ENCODE measurements at regions not wholly inside any gene's neighbourhood (a gene's known extent, or its start where the extent isn't known, plus 50 kb on each side); places are given as distances from the start of the nearest gene placed in this dataset.
"Not testable (repeated sequence)": the region's sequence is repeated elsewhere in the genome, so short reads cannot be mapped to it uniquely, and the experiment has no call there.

GRCh38 chr7:49618028-49618427, 155.4 kb upstream of the VWC2 start:
- DNase-seq = no peak

GRCh38 chr7:49623943-49624342, 149.5 kb upstream of the VWC2 start:
- no peak for DNase-seq

- DNase-seq = no peak
Measured at GRCh38 chr7:49624611-49625010, 148.8 kb upstream of the VWC2 start.

- no peak for DNase-seq
Measured at GRCh38 chr7:49630513-49630912, 142.9 kb upstream of the VWC2 start.

- DNase-seq = no peak
Measured at GRCh38 chr7:49631071-49631815, 142.2 kb upstream of the VWC2 start.

- no peak for DNase-seq
Measured at GRCh38 chr7:49631960-49632359, 141.5 kb upstream of the VWC2 start.

- no peak for DNase-seq
Measured at GRCh38 chr7:49635800-49636199, 137.6 kb upstream of the VWC2 start.

- no peak for DNase-seq
Measured at GRCh38 chr7:49636400-49636799, 137.0 kb upstream of the VWC2 start.

GRCh38 chr7:49638166-49638565, 135.3 kb upstream of the VWC2 start:
- no peak for DNase-seq

- DNase-seq = no peak
Measured at GRCh38 chr7:49639068-49639593, 134.3 kb upstream of the VWC2 start.

GRCh38 chr7:49639808-49640207, 133.6 kb upstream of the VWC2 start:
- no peak for DNase-seq

- DNase-seq = no peak
Measured at GRCh38 chr7:49643321-49643720, 130.1 kb upstream of the VWC2 start.

- DNase-seq = no peak
Measured at GRCh38 chr7:49643736-49644135, 129.7 kb upstream of the VWC2 start.

GRCh38 chr7:49644396-49645166, 128.9 kb upstream of the VWC2 start:
- no peak for DNase-seq

- no peak for DNase-seq
Measured at GRCh38 chr7:49645296-49645695, 128.1 kb upstream of the VWC2 start.

- no peak for DNase-seq
Measured at GRCh38 chr7:49660170-49660783, 113.2 kb upstream of the VWC2 start.

- no peak for DNase-seq
Measured at GRCh38 chr7:49660976-49661375, 112.5 kb upstream of the VWC2 start.

- DNase-seq = not testable (repeated sequence)
Measured at GRCh38 chr7:49665963-49666362, 107.5 kb upstream of the VWC2 start.

- no peak for DNase-seq
Measured at GRCh38 chr7:49666764-49667163, 106.7 kb upstream of the VWC2 start.

- no peak for DNase-seq
Measured at GRCh38 chr7:49669285-49669684, 104.2 kb upstream of the VWC2 start.

- no peak for DNase-seq
Measured at GRCh38 chr7:49669692-49670260, 103.7 kb upstream of the VWC2 start.

- no peak for DNase-seq
Measured at GRCh38 chr7:49670991-49671390, 102.4 kb upstream of the VWC2 start.

GRCh38 chr7:49692516-49692915, 80.9 kb upstream of the VWC2 start:
- DNase-seq = no peak
